SK-N-SH treated with all-trans-retinoic acid at 6 μM for 48 hours (cell line): ENCODE measurements at regions not wholly inside any gene's neighbourhood (a gene's known extent, or its start where the extent isn't known, plus 50 kb on each side); places are given as distances from the start of the nearest gene placed in this dataset.

ENCODE experiments used
- ATAC-seq: fragments of 200-7000 bp; cut with Tn5 transposase; 3 replicates; pipeline ENCODE4 v1.9.1; 2020; ENCODE audit warnings: mild to moderate bottlenecking, moderate library complexity
- BACH2 ChIP-seq: fragments of 250-450 bp; sonication (Bioruptor Pico); IDR thresholded peaks from 2 replicates; pipeline ENCODE4 v1.9.0; 2021; ENCODE audit warnings: mild to moderate bottlenecking, borderline replicate concordance
- CREB5 ChIP-seq: fragments of 250-450 bp; sonication (Bioruptor Pico); IDR thresholded peaks from 2 replicates; pipeline ENCODE4 v1.5.1; 2020; ENCODE audit warnings: low read depth, mild to moderate bottlenecking, moderate library complexity
- CSDC2 ChIP-seq: fragments of 250-450 bp; sonication (Bioruptor Pico); IDR thresholded peaks from 2 replicates; pipeline ENCODE4 v1.5.0; 2020; ENCODE audit warnings: mild to moderate bottlenecking, moderate library complexity
- ESRRG ChIP-seq: fragments of 250-450 bp; sonication (Bioruptor Pico); IDR thresholded peaks from 2 replicates; pipeline ENCODE4 v1.6.1; 2021; ENCODE audit warnings: mild to moderate bottlenecking
- GLIS3 ChIP-seq: fragments of 250-450 bp; sonication (Bioruptor Pico); IDR thresholded peaks from 2 replicates; pipeline ENCODE4 v1.5.0; 2020; ENCODE audit warnings: mild to moderate bottlenecking, moderate library complexity
- ISL1 ChIP-seq: fragments of 250-450 bp; sonication (Bioruptor Pico); IDR thresholded peaks from 2 replicates; pipeline ENCODE4 v2.1.2; 2022; ENCODE audit warnings: mild to moderate bottlenecking, moderate library complexity
- OSR1 ChIP-seq: fragments of 250-450 bp; sonication (Bioruptor Pico); IDR thresholded peaks from 2 replicates; pipeline ENCODE4 v1.8.0; 2022; ENCODE audit warnings: moderate library complexity, mild to moderate bottlenecking, inconsistent platforms
- PATZ1 ChIP-seq: fragments of 250-450 bp; sonication (Bioruptor Pico); IDR thresholded peaks from 2 replicates; pipeline ENCODE4 v1.8.0; 2020; ENCODE audit warnings: mild to moderate bottlenecking, moderate library complexity, borderline replicate concordance
- POU6F1 ChIP-seq: fragments of 250-450 bp; sonication (Bioruptor Pico); IDR thresholded peaks from 2 replicates; pipeline ENCODE4 v1.8.0; 2021; ENCODE audit warnings: low read depth, mild to moderate bottlenecking, moderate library complexity, borderline replicate concordance
- PPARA ChIP-seq: fragments of 250-450 bp; sonication (Bioruptor Pico); IDR thresholded peaks from 2 replicates; pipeline ENCODE4 v1.5.0; 2020; ENCODE audit warnings: mild to moderate bottlenecking, borderline replicate concordance
- RARB ChIP-seq: fragments of 250-450 bp; sonication (Bioruptor Pico); IDR thresholded peaks from 2 replicates; pipeline ENCODE4 v1.8.0; 2021; ENCODE audit warnings: mild to moderate bottlenecking, moderate library complexity
- SNAI2 ChIP-seq: fragments of 250-450 bp; sonication (Bioruptor Pico); IDR thresholded peaks from 2 replicates; pipeline ENCODE4 v1.5.0; 2020; ENCODE audit warnings: mild to moderate bottlenecking, moderate library complexity
- TCF4 ChIP-seq: fragments of 250-450 bp; sonication (Bioruptor Pico); IDR thresholded peaks from 2 replicates; pipeline ENCODE4 v1.8.0; 2021; ENCODE audit warnings: mild to moderate bottlenecking, moderate library complexity, borderline replicate concordance
- TOX ChIP-seq: fragments of 250-450 bp; sonication (Bioruptor Pico); IDR thresholded peaks from 2 replicates; pipeline ENCODE4 v1.8.0; 2021; ENCODE audit warnings: mild to moderate bottlenecking, moderate library complexity, borderline replicate concordance
- TSHZ2 ChIP-seq: fragments of 250-450 bp; sonication (Bioruptor Pico); IDR thresholded peaks from 2 replicates; pipeline ENCODE4 v1.5.0; 2020; ENCODE audit warnings: mild to moderate bottlenecking, moderate library complexity
- ZC3H10 ChIP-seq: fragments of 250-450 bp; sonication (Bioruptor Pico); IDR thresholded peaks from 2 replicates; pipeline ENCODE4 v1.5.1; 2021; ENCODE audit warnings: mild to moderate bottlenecking, moderate library complexity
- ZFP3 ChIP-seq: fragments of 250-450 bp; sonication (Bioruptor Pico); IDR thresholded peaks from 2 replicates; pipeline ENCODE4 v1.5.0; 2020; ENCODE audit warnings: mild to moderate bottlenecking, moderate library complexity
- ZFP30 ChIP-seq: fragments of 450-650 bp; formaldehyde crosslinking; IDR thresholded peaks from 2 replicates; pipeline ENCODE4 v1.5.0; 2022; ENCODE audit warnings: mild to moderate bottlenecking, moderate library complexity
- ZNF565 ChIP-seq: fragments of 450-650 bp; formaldehyde crosslinking; conservative IDR thresholded peaks from 2 replicates; pipeline ENCODE4 v1.5.0; 2020; ENCODE audit warnings: low read depth, mild to moderate bottlenecking, moderate library complexity
- ZNF70 ChIP-seq: fragments of 450-650 bp; formaldehyde crosslinking; IDR thresholded peaks from 2 replicates; pipeline ENCODE4 v1.5.0; 2020; ENCODE audit warnings: mild to moderate bottlenecking, moderate library complexity
- ZNF8 ChIP-seq: fragments of 450-650 bp; formaldehyde crosslinking; IDR thresholded peaks from 2 replicates; pipeline ENCODE4 v1.5.0; 2020; ENCODE audit warnings: mild to moderate bottlenecking, moderate library complexity

- ATAC-seq = no peak
- TF ChIP-seq GLIS3 (CRISPR knock-in tag) (no peak), TCF4 (no peak), ESRRG (no peak), RARB (CRISPR knock-in tag) (no peak), BACH2 (CRISPR knock-in tag) (no peak), ZNF70 (CRISPR knock-in tag) (no peak), ISL1 (CRISPR knock-in tag) (no peak), ZC3H10 (CRISPR knock-in tag) (no peak), OSR1 (CRISPR knock-in tag) (no peak), PPARA (CRISPR knock-in tag) (no peak), ZFP3 (no peak), ZFP30 (CRISPR knock-in tag) (no peak), CREB5 (CRISPR knock-in tag) (no peak), POU6F1 (no peak), PATZ1 (no peak), ZNF8 (CRISPR knock-in tag) (no peak), ZNF565 (CRISPR knock-in tag) (no peak), SNAI2 (no peak)
- TF ChIP-seq, all 23 proteins: peak for 0
These were observed 241.8 kb upstream of the SLC24A2 start for GRCh38 chr9:20030671-20031070.

GRCh38 chr9:20030221-20030620 lies 241.4 kb upstream of the SLC24A2 start:
- no peak for ATAC-seq
- TF ChIP-seq ZC3H10 (CRISPR knock-in tag) = no peak
- no peak for TF ChIP-seq OSR1 (CRISPR knock-in tag)
- no peak for TF ChIP-seq TSHZ2 (CRISPR knock-in tag)
- TF ChIP-seq RARB (CRISPR knock-in tag) = no peak

- ATAC-seq = no peak
- TF ChIP-seq OSR1 (CRISPR knock-in tag) = no peak
- TF ChIP-seq, all 23 proteins: peak for 0
These were observed 240.0 kb upstream of the SLC24A2 start for GRCh38 chr9:20028849-20029231.

- ATAC-seq = no peak
- TF ChIP-seq ZNF8 (CRISPR knock-in tag) = no peak
- no peak for TF ChIP-seq CSDC2 (CRISPR knock-in tag)
- no peak for TF ChIP-seq PATZ1
- no peak for TF ChIP-seq TOX (CRISPR knock-in tag)
- TF ChIP-seq ZNF565 (CRISPR knock-in tag) = no peak
- no peak for TF ChIP-seq BACH2 (CRISPR knock-in tag)
- TF ChIP-seq GLIS3 (CRISPR knock-in tag) = no peak
- TF ChIP-seq TCF4 = no peak
- TF ChIP-seq ZNF70 (CRISPR knock-in tag) = no peak
- TF ChIP-seq POU6F1 = no peak
- no peak for TF ChIP-seq ZFP3
- no peak for TF ChIP-seq RARB (CRISPR knock-in tag)
These were observed 239.5 kb upstream of the SLC24A2 start for GRCh38 chr9:20028192-20028848.
